CMK (cell line): ENCODE measurements at regions not wholly inside any gene's neighbourhood (a gene's known extent, or its start where the extent isn't known, plus 50 kb on each side); places are given as distances from the start of the nearest gene placed in this dataset.

Experiments used
- DNase-seq: peaks from one replicate; pipeline ENCODE4 v3.0.0-alpha.2; 2010; ENCODE audit warnings: low read depth

DNA sequence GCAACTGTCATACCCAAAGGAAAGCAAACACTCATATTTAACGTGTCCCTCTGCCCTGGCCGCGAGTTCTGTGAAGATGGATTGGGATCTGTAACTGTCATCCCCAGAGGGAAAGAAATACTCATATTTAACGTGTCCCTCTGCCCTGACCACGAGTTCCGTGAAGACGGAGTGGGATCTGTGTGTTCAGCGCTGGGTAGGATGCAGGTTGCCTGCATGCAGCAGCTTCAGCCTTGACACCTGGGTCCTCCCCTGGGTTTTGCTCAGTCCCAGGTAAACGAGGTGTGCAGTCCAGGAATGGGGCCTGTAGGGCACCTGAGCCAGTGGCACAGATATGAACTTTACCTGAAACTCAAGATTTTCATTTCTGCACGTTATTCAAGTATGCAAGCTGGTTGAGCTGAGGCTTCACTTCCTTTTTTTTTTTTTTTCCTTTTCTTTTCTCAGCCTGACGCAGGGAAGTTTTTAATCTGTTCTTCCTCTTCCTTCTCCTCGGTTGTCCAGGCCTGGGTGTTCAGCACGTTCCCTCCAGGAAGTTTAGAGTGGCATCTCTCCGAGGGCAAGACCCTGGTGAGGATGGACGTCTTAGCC is 159.0 kb upstream of the SHH start:
- no peak for DNase-seq

- DNase-seq: no peak
Measured at GRCh38 chr7:155969192-155969929, 157.1 kb upstream of the SHH start.

DNA sequence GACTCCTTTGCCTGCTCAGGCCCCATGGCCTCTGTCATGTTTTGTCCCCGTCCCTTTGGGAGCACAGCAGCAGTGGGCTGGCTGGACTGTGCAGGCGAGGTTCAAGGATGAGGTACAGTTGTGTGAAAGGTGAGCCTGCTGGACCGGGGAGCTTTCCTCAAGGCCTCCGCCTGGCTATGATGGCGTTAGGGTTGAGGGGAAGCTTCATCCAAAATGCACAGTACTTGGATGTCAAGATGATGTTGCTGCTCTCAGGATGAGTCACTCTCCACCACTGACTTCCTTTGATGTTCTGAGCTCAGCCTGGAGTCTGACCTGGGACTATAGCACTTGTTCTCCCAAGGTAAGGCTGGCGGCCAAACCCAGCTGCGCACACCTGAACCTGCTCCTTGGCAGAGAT is 152.7 kb upstream of the SHH start:
- DNase-seq: no peak

DNA sequence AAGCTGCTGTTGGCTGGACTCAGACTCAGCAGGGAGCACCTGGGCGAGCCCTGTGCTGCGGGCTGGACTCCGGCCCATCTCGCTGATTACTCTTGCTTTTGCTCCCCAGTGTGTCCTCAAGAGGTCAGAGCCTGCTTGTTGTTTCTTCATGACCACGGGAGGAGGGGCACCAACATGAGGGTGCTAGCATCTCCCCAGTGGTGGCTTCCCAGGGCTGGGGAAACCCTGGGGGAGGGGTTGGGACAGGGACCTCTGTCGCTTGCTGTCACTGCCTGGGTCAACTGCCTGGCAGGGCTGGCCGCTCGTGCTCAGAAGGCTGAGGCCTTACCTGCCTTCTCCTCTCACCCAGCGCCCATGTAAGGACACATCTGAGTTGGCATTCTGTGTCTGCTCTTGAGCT is 152.3 kb upstream of the SHH start:
- DNase-seq: no peak

- DNase-seq: no peak
Measured at GRCh38 chr7:155963771-155964195, 151.5 kb upstream of the SHH start.

DNA sequence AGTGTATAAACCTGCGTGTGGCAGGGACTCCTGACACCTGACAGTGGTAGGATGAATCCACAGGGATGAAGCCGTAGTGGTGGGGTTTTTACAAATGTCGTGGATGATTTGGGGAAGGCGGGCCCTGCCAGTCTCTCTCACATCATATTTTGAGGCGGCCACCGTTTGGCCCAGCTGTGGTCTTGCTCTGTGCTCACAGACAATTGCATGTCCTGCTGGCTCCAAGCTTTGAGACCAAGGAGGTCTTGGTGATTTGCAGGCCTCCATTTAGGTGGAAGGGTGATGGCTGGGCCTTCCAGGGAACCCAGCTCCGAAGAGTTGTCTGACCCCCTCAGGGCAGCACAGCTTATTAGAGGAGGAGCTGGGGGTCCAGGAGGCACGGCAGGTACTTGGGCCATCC is 151.1 kb upstream of the SHH start:
- no peak for DNase-seq

- no peak for DNase-seq
Measured at GRCh38 chr7:155962968-155963300, 150.7 kb upstream of the SHH start.

DNA sequence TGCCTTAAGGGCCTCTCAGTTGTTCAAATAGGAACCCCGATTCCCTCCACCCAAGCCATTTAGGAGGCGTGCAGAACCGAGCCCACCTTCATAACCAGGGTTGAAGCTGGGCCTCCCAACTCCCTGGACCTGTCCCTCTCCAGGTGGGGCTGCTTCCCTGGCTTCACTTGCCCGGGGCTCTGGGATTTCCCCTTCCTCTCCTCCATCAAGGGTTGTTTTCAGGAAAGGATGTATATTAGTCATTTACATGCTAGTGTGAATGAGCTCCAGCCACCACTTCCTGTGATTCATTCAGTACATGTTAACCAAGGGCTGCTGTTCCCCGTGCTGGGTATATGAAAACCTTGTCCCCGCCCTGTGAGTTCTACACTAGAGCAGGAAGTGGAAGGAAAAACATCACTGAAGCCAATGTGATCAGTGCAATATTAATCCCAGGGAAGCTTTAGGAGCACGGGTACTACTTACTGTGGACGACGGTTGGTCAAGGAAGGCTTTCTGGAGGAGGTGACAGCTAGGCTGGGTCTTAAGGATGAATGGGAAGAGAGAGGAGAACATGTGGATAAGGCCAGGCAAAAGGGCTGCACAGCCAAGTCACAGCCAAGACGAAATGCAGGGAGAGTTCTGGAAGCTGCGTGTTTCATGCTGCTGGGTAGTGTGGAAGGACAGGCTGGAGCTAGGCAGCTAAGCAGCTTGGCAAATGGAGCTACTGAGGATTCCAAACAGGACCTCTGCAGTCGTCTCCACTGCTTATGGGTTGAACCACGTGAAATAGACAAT is 150.1 kb upstream of the SHH start:
- no peak for DNase-seq

DNA sequence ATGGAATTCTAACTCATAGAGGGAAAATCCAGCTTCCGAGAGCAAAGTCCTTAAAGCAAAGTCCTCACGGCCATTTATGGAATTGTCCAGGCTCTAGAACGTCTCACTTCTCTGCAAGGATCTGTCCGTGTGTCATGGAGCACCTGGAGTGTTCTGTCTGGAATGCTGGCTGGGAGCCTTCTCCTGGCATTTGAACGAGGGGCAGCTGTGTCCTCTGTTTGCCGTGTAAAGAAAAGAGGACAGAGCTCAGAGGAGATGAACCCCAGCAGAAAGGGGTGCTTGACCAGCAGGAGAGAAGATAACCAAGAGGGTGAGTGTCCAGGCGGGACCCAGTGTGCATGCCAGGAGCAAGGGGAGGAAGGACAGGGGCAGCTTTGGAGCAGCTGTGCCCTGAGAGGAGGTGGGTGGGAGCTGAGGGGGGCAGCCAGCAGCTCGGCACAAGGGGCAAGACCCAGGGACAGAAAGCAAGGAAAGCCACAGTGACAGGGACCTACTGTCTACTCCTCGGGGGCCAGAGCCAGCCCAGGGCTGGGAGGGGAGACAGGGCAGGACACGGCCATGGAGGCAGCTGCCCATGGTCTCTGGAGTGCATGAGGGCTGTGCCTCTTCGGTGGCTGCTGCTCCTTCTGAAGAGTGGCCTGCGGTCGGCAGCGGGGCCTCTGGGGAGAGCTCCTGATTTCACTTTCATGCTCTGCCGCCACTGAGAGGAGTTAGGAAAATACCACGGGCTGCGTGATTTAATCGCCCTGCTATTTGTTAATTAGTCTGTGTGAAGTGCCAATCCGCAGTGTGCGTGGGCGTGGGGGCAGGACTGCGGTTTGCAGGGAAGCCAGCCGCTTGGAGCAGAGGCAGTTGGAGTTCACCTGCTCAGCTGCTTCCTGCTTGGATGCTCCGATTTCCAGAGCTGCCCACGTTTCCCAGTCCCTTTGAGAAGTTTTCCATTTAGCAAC is 149.3 kb upstream of the SHH start:
- DNase-seq: no peak

- no peak for DNase-seq
Measured at GRCh38 chr7:155959894-155960293, 147.6 kb upstream of the SHH start.

GRCh38 chr7:155956977-155957376 is 144.7 kb upstream of the SHH start:
- no peak for DNase-seq

GRCh38 chr7:155955367-155955635 is 143.0 kb upstream of the SHH start:
- DNase-seq: no peak

GRCh38 chr7:155954550-155955366 is 142.5 kb upstream of the SHH start:
- DNase-seq: no peak

GRCh38 chr7:155953781-155954549 is 141.7 kb upstream of the SHH start:
- DNase-seq: no peak

DNA sequence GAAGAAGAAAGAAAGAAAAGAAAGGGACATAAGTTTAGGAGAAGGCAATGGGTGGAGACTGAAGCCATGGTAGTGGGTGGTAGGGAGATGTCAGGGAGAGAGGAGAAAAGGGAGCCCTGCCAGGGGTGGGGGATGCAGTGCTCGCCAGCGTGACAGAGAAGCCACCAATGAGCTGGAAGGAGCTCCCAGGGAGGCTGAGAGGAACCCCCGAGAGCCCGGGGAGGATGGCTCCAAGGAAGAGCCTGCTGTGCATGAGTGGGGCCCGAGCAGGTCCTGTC is 141.2 kb upstream of the SHH start:
- no peak for DNase-seq

DNA sequence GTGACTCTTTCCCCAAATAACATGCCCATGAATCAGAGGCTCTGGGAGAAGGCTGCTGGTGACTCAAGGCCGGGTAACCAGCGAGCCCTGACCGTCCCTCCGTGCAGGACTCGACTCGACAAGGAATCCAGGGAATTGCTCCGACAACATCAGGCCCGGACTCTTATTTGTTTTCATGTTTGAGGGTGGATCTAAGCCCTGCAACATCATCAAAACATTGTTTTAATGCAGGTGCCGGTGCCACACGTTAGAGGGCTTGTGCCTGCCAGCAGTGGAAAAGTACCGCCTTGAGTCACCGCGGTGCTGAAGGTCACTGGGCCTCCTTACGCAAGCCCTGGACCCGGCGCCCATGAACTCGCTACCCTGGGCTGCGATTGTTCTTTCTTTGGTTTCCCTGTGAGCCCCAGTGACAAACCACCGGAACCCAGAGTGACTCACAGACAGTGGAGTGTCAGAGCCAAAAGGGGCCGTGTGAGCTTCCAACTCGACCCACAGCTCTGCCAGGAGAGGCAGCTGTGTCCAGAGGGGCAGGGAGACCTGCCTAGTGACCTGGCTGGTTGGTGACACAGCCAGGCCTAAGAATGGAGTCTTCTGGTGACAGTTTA is 139.4 kb upstream of the SHH start:
- DNase-seq: no peak

GRCh38 chr7:155950898-155951553 is 138.8 kb upstream of the SHH start:
- no peak for DNase-seq

GRCh38 chr7:155948845-155949244 is 136.6 kb upstream of the SHH start:
- no peak for DNase-seq

- DNase-seq: no peak
Measured at GRCh38 chr7:155948423-155948822, 136.2 kb upstream of the SHH start.

DNA sequence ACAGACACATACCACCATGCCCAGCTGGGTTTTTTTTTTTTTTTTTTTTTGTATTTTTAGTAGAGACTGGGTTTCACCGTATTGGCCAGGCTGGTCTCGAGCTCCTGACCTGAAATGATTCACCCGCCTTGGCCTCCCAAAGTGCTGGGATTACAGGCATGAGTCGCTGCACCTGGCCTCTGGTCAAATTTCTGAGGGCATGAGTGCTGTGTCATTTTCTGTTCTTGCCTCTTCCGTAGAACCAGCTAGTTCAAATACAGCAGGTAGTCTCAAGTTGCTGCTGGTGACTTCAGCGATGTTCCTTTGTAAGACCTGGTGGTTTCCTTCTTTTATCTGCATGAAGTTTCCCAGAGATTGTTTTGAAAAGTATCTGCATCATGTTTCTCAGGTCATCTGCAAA is 134.8 kb upstream of the SHH start:
- DNase-seq: no peak
